GM04503 (cell line): ENCODE measurements at regions not wholly inside any gene's neighbourhood (a gene's known extent, or its start where the extent isn't known, plus 50 kb on each side); places are given as distances from the start of the nearest gene placed in this dataset.
"Not testable (repeated sequence)": the region's sequence is repeated elsewhere in the genome, so short reads cannot be mapped to it uniquely, and the experiment has no call there.

Source experiments
- DNase-seq: peaks from one replicate; pipeline ENCODE4 v3.0.0-alpha.2; 2012; ENCODE audit warnings: low read depth

DNA sequence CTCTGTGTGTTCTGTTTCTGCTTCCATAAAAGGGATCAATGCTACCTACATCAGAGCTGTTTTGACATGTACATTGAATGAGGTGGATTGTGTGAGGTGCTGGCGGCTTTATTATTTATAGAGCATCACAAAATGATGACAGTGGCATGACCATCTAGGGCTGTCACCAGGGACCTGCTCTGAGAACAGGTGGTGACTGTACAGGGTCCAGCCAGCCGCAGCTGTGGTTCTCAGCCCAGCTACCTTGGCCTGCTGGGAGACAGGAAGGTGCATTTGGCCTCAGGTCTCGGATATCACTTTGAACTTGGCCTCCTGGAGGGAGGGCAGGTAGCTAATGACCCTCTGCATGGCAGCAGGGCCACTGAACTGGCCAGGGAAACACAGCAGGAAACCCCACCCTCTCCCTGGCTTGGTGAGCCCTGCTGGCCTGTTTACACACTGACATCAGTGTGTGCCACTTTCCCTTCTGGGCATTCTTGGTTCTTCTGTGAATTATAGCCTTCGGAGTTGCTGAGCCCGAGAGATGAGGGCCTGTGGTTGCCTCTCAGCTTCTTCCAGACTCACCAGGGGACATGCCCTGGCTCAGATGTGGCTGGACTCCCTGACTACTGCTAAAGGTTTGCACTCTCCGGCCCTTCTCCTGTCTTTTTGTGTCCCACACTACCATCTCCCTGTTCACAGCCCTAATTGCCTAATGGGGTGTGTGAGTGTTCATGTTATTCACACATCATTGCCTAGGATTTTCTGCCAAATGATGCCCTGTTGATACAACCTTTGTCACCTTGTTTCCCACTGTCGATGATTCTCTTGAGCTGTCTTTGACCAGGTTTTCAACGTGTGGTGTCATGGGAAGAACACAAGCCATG, 109.2 kb upstream of the RAB12 start:
- no peak for DNase-seq

DNA sequence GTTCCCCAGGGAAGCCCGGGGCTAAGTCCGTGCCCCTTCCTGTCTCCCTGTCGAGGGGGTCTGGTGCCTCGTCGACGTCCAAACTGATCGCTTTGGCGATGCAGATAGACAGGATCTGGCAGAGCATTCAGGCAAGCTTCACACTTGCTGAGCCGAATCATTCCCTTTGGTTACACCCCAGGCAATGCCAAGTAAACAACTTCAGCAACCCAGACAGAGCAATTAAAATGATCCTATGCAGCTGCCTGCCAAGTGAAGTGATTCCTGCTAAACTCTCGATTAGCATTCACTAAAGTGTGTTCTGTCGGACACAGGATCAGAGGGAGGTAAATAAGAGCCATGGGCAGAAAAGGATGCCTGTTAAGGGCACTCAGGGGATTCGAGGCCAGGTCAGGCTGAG, 108.2 kb upstream of the RAB12 start:
- DNase-seq: no peak

GRCh38 chr18:8503248-8503647, 106.0 kb upstream of the RAB12 start:
- no peak for DNase-seq

GRCh38 chr18:8504424-8504823, 104.8 kb upstream of the RAB12 start:
- no peak for DNase-seq

- DNase-seq: no peak
Measured at GRCh38 chr18:8504880-8505435, 104.3 kb upstream of the RAB12 start.

- no peak for DNase-seq
Measured at GRCh38 chr18:8506251-8507049, 102.8 kb upstream of the RAB12 start.

- no peak for DNase-seq
Measured at GRCh38 chr18:8507361-8507760, 101.9 kb upstream of the RAB12 start.

DNA sequence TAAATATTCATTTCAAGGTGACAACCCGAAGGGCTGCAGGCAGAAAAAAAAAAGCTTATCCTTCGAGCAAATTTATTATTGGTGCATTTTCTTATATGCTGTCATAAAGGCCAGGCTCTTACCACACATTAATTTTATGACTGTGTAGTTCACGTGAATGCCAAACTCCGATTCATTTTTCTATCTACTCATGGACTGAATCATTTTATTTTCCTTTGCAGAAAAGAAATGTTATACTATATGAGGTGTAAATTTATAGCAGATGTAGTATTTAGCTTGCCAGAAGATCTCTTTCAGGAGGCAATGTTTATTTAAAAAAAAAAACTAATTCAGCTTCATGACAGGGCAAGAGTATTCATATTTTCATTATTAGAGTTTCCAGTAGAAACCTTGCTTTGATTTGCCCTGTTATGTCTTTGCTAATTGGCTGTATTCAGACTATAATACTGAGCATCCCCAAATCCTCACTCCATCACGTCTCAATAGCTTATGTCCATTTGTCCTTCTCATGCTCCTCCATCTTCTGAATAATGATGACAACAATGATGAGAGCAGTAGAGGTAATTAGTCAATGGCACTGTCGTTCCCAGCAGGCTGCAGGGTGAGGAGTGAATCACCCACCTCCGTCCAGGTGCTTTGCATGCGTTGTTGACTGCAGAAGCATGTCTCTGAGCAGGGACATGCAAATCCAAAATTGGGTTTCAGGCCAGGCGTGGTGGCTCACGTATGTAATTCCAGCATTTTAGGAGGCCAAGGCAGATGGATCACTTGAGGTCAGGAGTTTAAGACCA, 101.1 kb upstream of the RAB12 start:
- peak; percentile 13 for DNase-seq

- no peak for DNase-seq
Measured at GRCh38 chr18:8513249-8513648, 96.0 kb upstream of the RAB12 start.

- DNase-seq: no peak
Measured at GRCh38 chr18:8514409-8514808, 94.8 kb upstream of the RAB12 start.

GRCh38 chr18:8515142-8515865, 93.9 kb upstream of the RAB12 start:
- no peak for DNase-seq

DNA sequence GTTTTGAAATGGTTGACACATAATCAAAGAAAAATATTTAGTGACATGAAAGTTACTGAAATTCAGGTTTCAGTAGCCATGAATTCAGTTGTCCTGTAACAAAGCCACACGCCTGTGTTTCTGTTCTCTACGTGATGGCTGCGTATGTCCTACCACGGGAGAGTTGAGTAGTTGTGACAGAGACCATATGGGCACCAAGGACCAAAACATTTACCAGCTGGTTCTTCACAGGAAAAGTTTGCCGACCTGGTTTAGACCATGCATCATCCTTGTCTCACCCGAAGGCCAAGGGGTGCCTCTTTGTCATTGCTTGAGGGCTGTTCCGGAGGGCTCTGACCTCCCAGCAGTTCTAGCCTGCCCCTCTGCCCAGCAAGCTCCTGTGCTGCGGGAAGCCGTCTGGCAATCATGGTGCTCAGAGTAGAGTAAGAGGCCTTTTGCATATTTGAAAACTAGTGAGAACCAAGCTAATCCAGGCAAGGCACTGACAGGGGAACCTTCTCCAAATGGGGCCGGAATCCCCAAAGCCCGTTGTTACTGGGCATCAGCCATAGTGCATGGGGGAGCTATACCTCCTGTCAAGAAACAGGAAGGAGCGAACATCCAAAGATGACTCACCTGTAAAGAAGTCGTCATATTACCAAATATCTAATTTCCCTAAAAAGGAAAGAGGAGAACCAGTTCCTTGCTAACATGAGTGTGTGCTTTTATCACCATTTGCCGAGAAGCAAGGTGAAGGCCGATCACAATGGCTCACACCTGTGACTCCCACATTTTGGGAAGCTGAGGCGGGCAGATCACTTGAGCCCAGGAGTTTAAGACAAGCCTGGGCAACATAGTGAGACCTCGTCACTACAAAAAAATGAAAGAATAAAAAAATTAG, 92.6 kb upstream of the RAB12 start:
- DNase-seq: no peak

- DNase-seq: no peak
Measured at GRCh38 chr18:8517276-8517675, 92.0 kb upstream of the RAB12 start.

DNA sequence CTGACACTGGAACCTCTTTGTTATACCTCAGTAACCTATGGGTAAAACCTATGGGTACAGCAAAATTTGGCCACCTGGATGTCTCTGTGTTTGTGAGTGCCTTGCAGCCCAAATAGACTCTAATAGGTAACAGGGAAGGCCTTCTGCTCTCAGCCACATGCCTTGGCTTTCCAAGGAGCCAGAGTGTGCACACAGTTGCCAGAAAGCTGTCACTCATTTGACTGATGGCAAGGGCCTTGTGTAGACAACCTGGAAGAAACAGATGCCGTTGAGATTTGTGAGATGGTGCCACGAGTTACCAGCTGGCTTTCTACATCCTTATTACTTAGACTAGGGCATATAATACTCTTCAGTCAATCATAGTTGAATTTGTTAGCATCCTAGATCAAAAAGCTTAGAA, 90.1 kb upstream of the RAB12 start:
- no peak for DNase-seq

DNA sequence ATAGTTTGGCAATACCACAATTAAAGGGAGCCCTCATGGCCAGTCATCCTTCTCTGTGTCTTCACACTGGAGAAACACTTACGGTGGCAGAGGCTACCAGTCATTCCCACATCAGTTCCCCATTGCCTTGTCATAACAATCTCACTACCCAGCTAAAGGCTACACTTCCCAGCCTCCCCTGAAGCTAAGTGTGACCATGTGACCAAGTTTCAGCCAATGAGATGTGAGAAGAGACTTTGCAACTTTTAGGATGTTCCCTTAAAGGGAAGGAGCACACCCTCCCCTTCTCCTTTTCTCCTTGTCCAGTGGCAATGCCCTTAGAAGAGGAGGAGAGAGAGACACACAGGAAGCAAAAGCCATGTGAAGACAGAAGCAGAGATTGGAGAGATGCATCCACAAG, 89.0 kb upstream of the RAB12 start:
- DNase-seq: no peak

DNA sequence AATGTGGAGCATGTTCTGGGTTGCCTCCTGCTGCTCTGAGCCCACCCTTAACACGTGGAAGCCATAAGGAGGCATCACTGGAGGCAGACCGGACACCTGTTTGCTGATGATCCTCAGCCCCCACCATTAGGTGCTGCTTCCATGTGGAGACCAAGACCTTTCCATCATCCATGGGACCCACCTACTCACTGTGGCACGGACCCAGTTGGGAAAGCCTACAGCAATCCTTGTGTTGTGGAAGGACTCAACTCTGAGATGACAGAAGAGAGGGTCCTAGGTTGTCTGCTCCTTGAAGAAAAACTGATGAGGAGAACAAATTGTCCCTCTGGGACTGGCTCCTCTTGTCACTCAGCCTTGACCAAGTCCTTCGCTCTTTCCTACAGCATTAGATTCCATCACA, 86.5 kb upstream of the RAB12 start:
- DNase-seq: no peak

DNA sequence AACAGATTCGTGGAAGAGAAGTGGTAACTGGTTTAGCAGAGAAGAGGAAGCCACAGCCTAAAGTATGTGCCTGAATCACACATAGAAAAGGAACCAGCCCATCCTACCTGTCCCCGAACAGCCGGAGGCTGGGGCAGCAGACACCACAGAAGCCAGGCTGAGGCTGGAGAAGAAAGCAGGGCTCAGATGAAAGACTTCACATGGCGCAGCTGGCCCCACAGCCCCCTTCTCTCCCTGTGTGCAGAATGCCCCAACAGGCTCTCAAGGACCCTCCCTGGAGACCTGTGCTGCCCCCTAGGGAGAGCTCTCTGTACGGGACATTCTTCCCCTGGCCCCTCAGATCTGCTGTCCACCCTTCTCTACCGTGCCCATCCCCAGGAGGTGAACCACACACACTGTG, 83.5 kb upstream of the RAB12 start:
- no peak for DNase-seq

- DNase-seq: no peak
Measured at GRCh38 chr18:8526332-8526731, 82.9 kb upstream of the RAB12 start.

- DNase-seq: no peak
Measured at GRCh38 chr18:8529609-8530008, 79.6 kb upstream of the RAB12 start.

- DNase-seq: not testable (repeated sequence)
Measured at GRCh38 chr18:8531084-8531483, 78.2 kb upstream of the RAB12 start.

GRCh38 chr18:8536231-8536630, 73.0 kb upstream of the RAB12 start:
- DNase-seq: no peak
